ENCODE measurements at regions not wholly inside any gene's neighbourhood (a gene's known extent, or its start where the extent isn't known, plus 50 kb on each side); places are given as distances from the start of the nearest gene placed in this dataset.

GRCh38 chr2:181310967-181311366, 146.2 kb upstream of the ITGA4 start:
- TF ChIP-seq CTCF (IDR thresholded peaks at IDR 0.05; ENCODE audit: poor library complexity) (no peak), EZH2phosphoT487 (IDR thresholded peaks at IDR 0.05; ENCODE audit: low read depth, severe bottlenecking, unreplicated experiment) (no peak)

All from hepatocyte (in vitro differentiated cells).